ENCODE measurements at regions not wholly inside any gene's neighbourhood (a gene's known extent, or its start where the extent isn't known, plus 50 kb on each side); places are given as distances from the start of the nearest gene placed in this dataset.

GRCh38 chr16:47852991-47853390 lies 302.8 kb downstream of the ABCC12 start:
- no peaks in the 10 kb centered on the region for H3K36me3 ChIP-seq (ENCODE audit: control insufficient read depth, insufficient read depth, low read length)
- intact Hi-C loops (cut with micrococcal nuclease; ENCODE audit: unreplicated experiment): no loop called here
- Mint-ChIP-seq H3K27ac (ENCODE audit: unreplicated experiment) (no peak overlapping the region), H3K27me3 (ENCODE audit: insufficient read depth, unreplicated experiment) (no peaks in the 10 kb centered on the region), H3K9me3 (ENCODE audit: unreplicated experiment) (peaks cover 13% of the 10 kb centered on the region), H3K4me3 (ENCODE audit: unreplicated experiment) (no peak overlapping the region), H3K4me1 (ENCODE audit: low read depth, unreplicated experiment) (no peaks in the 10 kb centered on the region), H3K36me3 (ENCODE audit: insufficient read depth, unreplicated experiment) (no peaks in the 10 kb centered on the region)
- H3K4me1 ChIP-seq: no peaks in the 10 kb centered on the region
- POLR2A ChIA-PET: no interaction called here
- H3K4me3 ChIP-seq (ENCODE audit: low read depth, low read length): no peak overlapping the region
- CTCF ChIA-PET: no interaction called here
- H3K9me3 ChIP-seq: no peaks in the 10 kb centered on the region
- no peak for DNase-seq
- TF ChIP-seq CTCF (IDR thresholded peaks at IDR 0.05; ENCODE audit: insufficient read depth in 1 of 2, low read depth in 1 of 2, low read length in 1 of 2, severe bottlenecking in 1 of 2, unreplicated experiment in 1 of 2): no peak
- BruUV-seq (replicated peaks): no TSS peak
- H3K27me3 ChIP-seq (replicated peaks; ENCODE audit: control insufficient read depth, insufficient read depth, low read length): no peaks in the 10 kb centered on the region; the same call in 1 of the 2 replicates

GRCh38 chr16:47851146-47851545 lies 304.6 kb downstream of the ABCC12 start:
- Histone ChIP-seq H3K36me3 (ENCODE audit: control insufficient read depth, insufficient read depth, low read length) (no peaks in the 10 kb centered on the region), H3K4me3 (ENCODE audit: low read depth, low read length) (no peak overlapping the region), H3K4me1 (no peaks in the 10 kb centered on the region), H3K27me3 (replicated peaks; ENCODE audit: control insufficient read depth, insufficient read depth, low read length) (no peaks in the 10 kb centered on the region), H3K9me3 (no peaks in the 10 kb centered on the region)
- no peaks in the 10 kb centered on the region for H3K4me1 Mint-ChIP-seq (ENCODE audit: low read depth, unreplicated experiment)
- H3K27me3 Mint-ChIP-seq (ENCODE audit: insufficient read depth, unreplicated experiment): no peaks in the 10 kb centered on the region
- H3K9me3 Mint-ChIP-seq (ENCODE audit: unreplicated experiment): peaks cover 13% of the 10 kb centered on the region
- no TSS peak for BruUV-seq (replicated peaks)
- intact Hi-C loops (cut with micrococcal nuclease; ENCODE audit: unreplicated experiment): no loop called here
- no peak for TF ChIP-seq CTCF (IDR thresholded peaks at IDR 0.05; ENCODE audit: insufficient read depth in 1 of 2, low read depth in 1 of 2, low read length in 1 of 2, severe bottlenecking in 1 of 2, unreplicated experiment in 1 of 2)
- DNase-seq: no peak
- no peak overlapping the region for H3K27ac Mint-ChIP-seq (ENCODE audit: unreplicated experiment)
- ChIA-PET CTCF (no interaction called here), POLR2A (no interaction called here)
- no peak overlapping the region for H3K4me3 Mint-ChIP-seq (ENCODE audit: unreplicated experiment)
- H3K36me3 Mint-ChIP-seq (ENCODE audit: insufficient read depth, unreplicated experiment): no peaks in the 10 kb centered on the region

GRCh38 chr16:47849736-47850135 lies 306.1 kb downstream of the ABCC12 start:
- Mint-ChIP-seq H3K9me3 (ENCODE audit: unreplicated experiment) (peaks cover 6% of the 10 kb centered on the region), H3K27ac (ENCODE audit: unreplicated experiment) (no peak overlapping the region), H3K36me3 (ENCODE audit: insufficient read depth, unreplicated experiment) (no peaks in the 10 kb centered on the region), H3K4me3 (ENCODE audit: unreplicated experiment) (no peak overlapping the region), H3K4me1 (ENCODE audit: low read depth, unreplicated experiment) (no peaks in the 10 kb centered on the region), H3K27me3 (ENCODE audit: insufficient read depth, unreplicated experiment) (no peaks in the 10 kb centered on the region)
- Histone ChIP-seq H3K4me3 (ENCODE audit: low read depth, low read length) (no peak overlapping the region), H3K9me3 (no peaks in the 10 kb centered on the region), H3K4me1 (no peaks in the 10 kb centered on the region), H3K36me3 (ENCODE audit: control insufficient read depth, insufficient read depth, low read length) (no peaks in the 10 kb centered on the region), H3K27me3 (replicated peaks; ENCODE audit: control insufficient read depth, insufficient read depth, low read length) (no peaks in the 10 kb centered on the region)
- BruUV-seq (replicated peaks): no TSS peak
- ChIA-PET POLR2A (no interaction called here), CTCF (no interaction called here)
- DNase-seq: no peak
- no peak for TF ChIP-seq CTCF (IDR thresholded peaks at IDR 0.05; ENCODE audit: insufficient read depth in 1 of 2, low read depth in 1 of 2, low read length in 1 of 2, severe bottlenecking in 1 of 2, unreplicated experiment in 1 of 2)
- intact Hi-C loops (cut with micrococcal nuclease; ENCODE audit: unreplicated experiment): no loop called here

Data from Caco-2 (cell line).